Colonic mucosa (tissue), 4 donors: ENCODE measurements at regions not wholly inside any gene's neighbourhood (a gene's known extent, or its start where the extent isn't known, plus 50 kb on each side); places are given as distances from the start of the nearest gene placed in this dataset.
"Not testable (repeated sequence)": the region's sequence is repeated elsewhere in the genome, so short reads cannot be mapped to it uniquely, and the experiment has no call there.

Experiments
- DNase-seq: peaks from one replicate; pipeline ENCODE4 v3.0.0-alpha.2; 2020
- H3K27ac ChIP-seq: fragments of 200-600 bp; one replicate; pipeline ENCODE4 v1.8.0; 2021
- H3K27me3 ChIP-seq: fragments of 200-600 bp; one replicate; pipeline ENCODE4 v1.8.0; 2021
- H3K36me3 ChIP-seq: fragments of 200-600 bp; one replicate; pipeline ENCODE4 v1.8.0; 2021
- H3K4me1 ChIP-seq: fragments of 200-600 bp; one replicate; pipeline ENCODE4 v1.8.0; 2021; ENCODE audit warnings: mild to moderate bottlenecking
- H3K4me3 ChIP-seq: fragments of 200-600 bp; one replicate; pipeline ENCODE4 v1.8.0; 2021
- H3K9ac ChIP-seq, 2 donors: one replicate each; pipeline ENCODE4 v1.7.0; 2013; ENCODE audit warnings: control low read depth in 2 of 2, low read depth in 2 of 2, low read length in 2 of 2
- H3K9me3 ChIP-seq: fragments of 200-600 bp; one replicate; pipeline ENCODE4 v1.8.0; 2021
- intact Hi-C: fragments of 100-400 bp; cut with DNase I; formaldehyde crosslinking; loops from one replicate; pipeline ENCODE4 v1.14.1; 2022
- TF ChIP-seq, protein P1 (sequence below): fragments of 200-600 bp; IDR thresholded peaks from one replicate; pipeline ENCODE4 v1.8.0; 2022; ENCODE audit warnings: antibody characterized with exemption, mild to moderate bottlenecking
- donor health status: healthy.
- donor health status: DM: no; HTN: no; CAD: no.
- donor health status: DM: no; HTN: no; CAD: no.

DNA sequence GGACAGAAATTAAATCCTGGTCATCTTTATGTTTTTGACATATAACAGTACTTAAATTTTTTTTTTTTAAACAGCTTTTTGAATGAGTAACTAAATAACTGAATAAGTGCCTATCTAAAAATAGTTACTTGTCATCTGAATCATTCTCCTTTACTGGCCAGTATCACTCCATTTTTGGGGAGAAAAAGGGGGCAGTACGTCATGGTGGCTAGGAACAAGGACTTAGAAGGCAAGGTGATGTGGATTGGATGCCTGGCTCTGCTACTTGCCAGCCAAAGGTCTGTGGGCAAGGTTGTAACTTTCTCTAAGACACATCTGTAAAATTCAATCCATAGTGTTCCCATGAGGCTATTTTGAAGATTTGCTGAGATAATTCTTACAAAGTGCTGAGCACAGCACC lies 220.4 kb upstream of the DEPDC1 start:
- intact Hi-C loops = no loop called here
- TF ChIP-seq, protein P1, sequence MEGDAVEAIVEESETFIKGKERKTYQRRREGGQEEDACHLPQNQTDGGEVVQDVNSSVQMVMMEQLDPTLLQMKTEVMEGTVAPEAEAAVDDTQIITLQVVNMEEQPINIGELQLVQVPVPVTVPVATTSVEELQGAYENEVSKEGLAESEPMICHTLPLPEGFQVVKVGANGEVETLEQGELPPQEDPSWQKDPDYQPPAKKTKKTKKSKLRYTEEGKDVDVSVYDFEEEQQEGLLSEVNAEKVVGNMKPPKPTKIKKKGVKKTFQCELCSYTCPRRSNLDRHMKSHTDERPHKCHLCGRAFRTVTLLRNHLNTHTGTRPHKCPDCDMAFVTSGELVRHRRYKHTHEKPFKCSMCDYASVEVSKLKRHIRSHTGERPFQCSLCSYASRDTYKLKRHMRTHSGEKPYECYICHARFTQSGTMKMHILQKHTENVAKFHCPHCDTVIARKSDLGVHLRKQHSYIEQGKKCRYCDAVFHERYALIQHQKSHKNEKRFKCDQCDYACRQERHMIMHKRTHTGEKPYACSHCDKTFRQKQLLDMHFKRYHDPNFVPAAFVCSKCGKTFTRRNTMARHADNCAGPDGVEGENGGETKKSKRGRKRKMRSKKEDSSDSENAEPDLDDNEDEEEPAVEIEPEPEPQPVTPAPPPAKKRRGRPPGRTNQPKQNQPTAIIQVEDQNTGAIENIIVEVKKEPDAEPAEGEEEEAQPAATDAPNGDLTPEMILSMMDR = no peak
- no peak for DNase-seq
- Histone ChIP-seq H3K36me3 (no peaks in the 10 kb centered on the region), H3K9me3 (no peaks in the 10 kb centered on the region), H3K27ac (no peak overlapping the region), H3K9ac (no peak overlapping the region), H3K27me3 (no peaks in the 10 kb centered on the region), H3K4me3 (no peak overlapping the region), H3K4me1 (no peaks in the 10 kb centered on the region)

DNA sequence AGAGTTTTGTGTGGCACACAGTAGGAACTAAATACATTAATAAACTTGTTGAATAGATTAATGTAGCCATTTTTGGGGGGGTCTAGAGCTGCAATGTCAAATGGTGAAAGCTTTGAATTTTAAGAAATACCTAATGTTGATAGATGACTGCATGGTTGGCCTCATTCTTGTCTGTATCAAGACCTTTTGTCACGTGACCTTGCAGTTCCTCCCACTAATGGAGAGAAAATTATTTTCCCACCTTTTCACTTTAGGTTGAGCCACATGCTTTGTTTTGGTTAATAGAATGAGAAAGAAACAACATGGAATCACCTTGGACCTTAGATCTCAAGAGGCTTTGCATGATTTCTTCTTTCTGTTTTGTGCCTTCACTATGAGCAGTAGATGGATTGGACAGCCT lies 223.6 kb upstream of the DEPDC1 start:
- Histone ChIP-seq H3K4me1 (no peaks in the 10 kb centered on the region), H3K27me3 (no peaks in the 10 kb centered on the region), H3K4me3 (no peak overlapping the region), H3K27ac (no peak overlapping the region), H3K9me3 (no peaks in the 10 kb centered on the region), H3K36me3 (no peaks in the 10 kb centered on the region), H3K9ac (no peak overlapping the region)
- intact Hi-C loops = no loop called here
- DNase-seq = no peak
- TF ChIP-seq, protein P1 = no peak

DNA sequence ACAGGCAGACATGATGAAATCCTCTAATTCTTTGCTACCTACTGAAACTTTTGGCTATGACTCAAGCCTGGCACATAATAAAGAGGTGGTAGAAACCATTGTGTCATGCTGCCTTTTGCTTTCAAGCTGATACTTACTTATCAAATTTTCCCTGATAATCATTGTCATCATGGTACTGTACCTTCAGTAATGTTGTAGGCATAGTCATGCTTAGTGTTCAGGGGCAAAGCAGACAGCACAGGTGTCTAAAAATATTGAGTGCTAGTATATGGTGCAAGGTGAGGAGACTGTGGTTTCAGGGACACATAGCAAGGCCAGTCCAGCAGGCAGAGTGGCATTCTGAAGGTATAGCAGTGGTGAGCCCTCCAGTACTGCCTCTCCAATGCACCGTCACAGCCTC lies 226.9 kb upstream of the DEPDC1 start:
- H3K9ac ChIP-seq = no peak overlapping the region
- H3K36me3 ChIP-seq = no peaks in the 10 kb centered on the region
- DNase-seq = no peak
- no peaks in the 10 kb centered on the region for H3K4me1 ChIP-seq
- no peak overlapping the region for H3K27ac ChIP-seq
- H3K27me3 ChIP-seq = no peaks in the 10 kb centered on the region
- H3K9me3 ChIP-seq = no peaks in the 10 kb centered on the region
- no peak overlapping the region for H3K4me3 ChIP-seq
- TF ChIP-seq, protein P1 = no peak
- intact Hi-C loops = no loop called here

DNA sequence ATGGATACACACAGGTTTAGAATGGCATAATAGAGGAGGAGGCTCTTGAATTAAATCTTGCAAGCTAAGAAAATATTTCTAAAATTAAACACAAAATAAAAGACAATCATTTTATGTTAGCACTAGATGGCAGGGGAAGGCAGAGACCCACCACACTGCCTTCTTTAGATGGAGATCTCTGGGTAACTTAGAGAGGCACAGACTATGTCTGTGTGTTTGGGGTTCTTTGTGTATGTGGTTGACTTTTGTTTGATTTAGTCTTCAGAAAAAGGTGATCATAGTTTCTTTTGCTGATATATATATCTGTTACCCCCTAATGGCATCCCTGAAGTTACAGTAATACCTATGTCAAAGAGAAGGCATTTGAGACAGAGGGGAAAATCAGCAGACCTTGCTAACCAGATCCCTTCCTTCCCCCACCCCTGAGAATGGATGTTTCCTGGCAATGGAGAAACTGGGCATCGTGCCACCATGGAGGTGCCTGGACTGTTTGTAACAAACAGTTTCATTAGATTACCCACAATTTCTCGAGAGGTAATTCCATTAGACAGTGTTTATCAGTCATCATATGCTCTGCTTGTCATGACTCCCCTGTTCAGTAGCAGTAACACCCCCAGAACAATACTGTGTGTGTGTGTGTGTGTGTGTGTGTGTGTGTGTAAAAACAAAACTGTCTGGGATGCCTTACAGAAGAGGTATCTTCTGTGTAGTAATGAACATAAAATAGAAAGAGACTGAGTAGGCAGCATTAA lies 228.3 kb upstream of the DEPDC1 start:
- Histone ChIP-seq H3K4me1 (no peaks in the 10 kb centered on the region), H3K36me3 (no peaks in the 10 kb centered on the region), H3K4me3 (no peak overlapping the region), H3K9ac (no peak overlapping the region), H3K9me3 (no peaks in the 10 kb centered on the region), H3K27me3 (no peaks in the 10 kb centered on the region), H3K27ac (no peak overlapping the region)
- intact Hi-C loops = no loop called here
- TF ChIP-seq, protein P1 = no peak
- no peak for DNase-seq

DNA sequence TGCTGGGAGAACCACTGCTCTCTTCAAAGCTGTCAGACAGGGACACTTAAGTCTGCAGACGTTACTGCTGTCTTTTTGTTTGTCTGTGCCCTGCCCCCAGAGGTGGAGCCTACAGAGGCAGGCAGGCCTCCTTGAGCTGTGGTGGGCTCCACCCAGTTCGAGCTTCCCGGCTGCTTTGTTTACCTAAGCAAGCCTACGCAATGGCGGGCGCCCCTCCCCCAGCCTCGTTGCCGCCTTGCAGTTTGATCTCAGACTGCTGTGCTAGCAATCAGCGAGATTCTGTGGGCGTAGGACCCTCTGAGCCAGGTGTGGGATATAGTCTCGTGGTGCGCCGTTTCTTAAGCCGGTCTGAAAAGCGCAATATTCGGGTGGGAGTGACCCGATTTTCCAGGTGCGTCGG lies 242.6 kb upstream of the DEPDC1 start:
- H3K4me3 ChIP-seq, DNase-seq, intact Hi-C loops: not testable (repeated sequence)

DNA sequence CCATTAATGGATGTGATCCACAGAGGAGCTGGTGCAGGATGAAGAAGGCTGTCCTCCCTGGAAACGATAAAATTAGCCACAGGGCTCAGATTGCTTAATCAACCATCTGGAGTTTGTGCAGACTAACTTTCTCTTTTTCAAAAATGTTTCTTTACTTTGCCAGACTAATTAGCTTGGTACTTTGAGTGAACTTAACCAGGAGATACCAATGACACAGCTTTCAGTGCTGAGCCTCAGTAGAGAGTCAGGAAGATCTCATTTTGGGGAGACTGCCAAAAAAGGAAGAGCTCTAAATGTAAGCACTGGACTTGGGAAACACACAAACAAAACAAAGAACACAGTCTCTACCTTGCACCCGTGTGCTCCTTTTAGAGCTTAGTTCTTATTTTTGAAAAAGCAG lies 248.1 kb upstream of the DEPDC1 start:
- Histone ChIP-seq H3K27me3 (no peaks in the 10 kb centered on the region), H3K9me3 (no peaks in the 10 kb centered on the region), H3K27ac (no peak overlapping the region), H3K4me1 (no peaks in the 10 kb centered on the region), H3K4me3 (no peak overlapping the region), H3K36me3 (no peaks in the 10 kb centered on the region), H3K9ac (no peak overlapping the region)
- TF ChIP-seq, protein P1 = no peak
- intact Hi-C loops = no loop called here
- DNase-seq = no peak

More for the DNA sequence above, 242.6 kb upstream of the DEPDC1 start:
- not testable (repeated sequence) for H3K4me1 ChIP-seq, H3K36me3 ChIP-seq, H3K9me3 ChIP-seq, H3K9ac ChIP-seq, H3K27me3 ChIP-seq, H3K27ac ChIP-seq
